ENCODE measurements at regions not wholly inside any gene's neighbourhood (a gene's known extent, or its start where the extent isn't known, plus 50 kb on each side); places are given as distances from the start of the nearest gene placed in this dataset.

DNA sequence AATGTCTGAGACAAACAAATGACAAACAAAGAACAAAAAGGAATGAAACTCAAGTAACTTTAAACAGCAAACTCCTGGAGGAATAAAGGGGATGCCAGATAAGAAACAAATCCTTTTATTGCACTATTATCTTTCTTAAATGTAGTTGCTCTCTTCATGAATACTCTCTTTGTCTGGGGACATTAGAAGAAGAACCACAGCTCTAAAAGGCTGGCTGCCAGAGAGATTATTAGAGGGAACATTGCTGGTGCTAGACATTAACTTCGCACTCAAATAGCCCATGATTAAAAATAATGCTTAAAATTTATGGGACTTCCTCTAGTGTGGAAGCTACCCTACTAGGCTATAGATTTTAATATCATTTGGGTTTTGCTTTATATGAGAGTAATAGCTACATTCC is 1330.4 kb downstream of the XPNPEP1 start:
- no peak overlapping the region for H3K4me3 ChIP-seq (ENCODE audit: low read depth, low read length)
- DNase-seq (ENCODE audit: low read depth), result no peak
- TF ChIP-seq, protein P1, sequence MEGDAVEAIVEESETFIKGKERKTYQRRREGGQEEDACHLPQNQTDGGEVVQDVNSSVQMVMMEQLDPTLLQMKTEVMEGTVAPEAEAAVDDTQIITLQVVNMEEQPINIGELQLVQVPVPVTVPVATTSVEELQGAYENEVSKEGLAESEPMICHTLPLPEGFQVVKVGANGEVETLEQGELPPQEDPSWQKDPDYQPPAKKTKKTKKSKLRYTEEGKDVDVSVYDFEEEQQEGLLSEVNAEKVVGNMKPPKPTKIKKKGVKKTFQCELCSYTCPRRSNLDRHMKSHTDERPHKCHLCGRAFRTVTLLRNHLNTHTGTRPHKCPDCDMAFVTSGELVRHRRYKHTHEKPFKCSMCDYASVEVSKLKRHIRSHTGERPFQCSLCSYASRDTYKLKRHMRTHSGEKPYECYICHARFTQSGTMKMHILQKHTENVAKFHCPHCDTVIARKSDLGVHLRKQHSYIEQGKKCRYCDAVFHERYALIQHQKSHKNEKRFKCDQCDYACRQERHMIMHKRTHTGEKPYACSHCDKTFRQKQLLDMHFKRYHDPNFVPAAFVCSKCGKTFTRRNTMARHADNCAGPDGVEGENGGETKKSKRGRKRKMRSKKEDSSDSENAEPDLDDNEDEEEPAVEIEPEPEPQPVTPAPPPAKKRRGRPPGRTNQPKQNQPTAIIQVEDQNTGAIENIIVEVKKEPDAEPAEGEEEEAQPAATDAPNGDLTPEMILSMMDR (IDR thresholded peaks at IDR 0.05; ENCODE audit: low read depth, low read length, missing control alignments), result no peak

DNA sequence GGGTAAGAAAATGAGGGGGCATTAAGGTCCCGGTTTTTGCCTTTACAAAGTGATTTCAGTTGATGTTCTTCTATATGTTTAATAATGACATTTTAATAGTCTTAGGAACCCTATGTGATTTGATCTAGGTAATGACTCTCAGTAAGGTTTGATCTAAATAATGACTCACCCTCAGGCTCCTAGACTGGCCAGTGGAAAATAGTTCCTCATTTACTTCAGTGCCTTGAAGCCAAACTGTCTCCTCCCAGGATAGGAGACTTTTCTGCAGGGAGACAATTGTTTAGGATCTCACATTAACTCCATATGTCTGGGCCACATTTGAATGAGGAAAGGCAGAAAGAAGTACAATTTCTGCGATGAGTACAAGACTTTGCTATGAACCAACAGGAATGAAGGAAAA is 1331.9 kb downstream of the XPNPEP1 start:
- DNase-seq (ENCODE audit: low read depth), result no peak
- no peak overlapping the region for H3K4me3 ChIP-seq (ENCODE audit: low read depth, low read length)

DNA sequence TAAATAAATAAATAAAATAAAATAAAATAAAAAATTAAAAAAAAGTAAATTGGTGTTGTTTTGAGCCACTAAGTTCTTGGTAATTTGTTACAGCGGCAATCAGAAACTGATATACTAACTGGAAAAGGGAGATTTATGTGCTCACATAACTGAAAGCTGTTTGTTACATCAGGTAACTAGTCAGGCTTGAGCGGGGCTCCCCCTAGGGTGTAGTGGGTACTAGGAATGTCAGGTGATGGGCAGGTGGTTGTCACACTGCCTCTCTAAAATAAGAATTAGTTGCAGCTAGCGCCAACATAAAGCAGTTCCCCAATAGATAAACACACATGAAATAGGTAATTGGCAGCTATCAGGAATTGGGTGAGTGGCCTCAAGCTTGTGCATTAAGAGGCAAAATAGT is 1336.9 kb downstream of the XPNPEP1 start:
- no peak for DNase-seq (ENCODE audit: low read depth)
- TF ChIP-seq, protein P1 (IDR thresholded peaks at IDR 0.05; ENCODE audit: low read depth, low read length, missing control alignments), result no peak
- no peak overlapping the region for H3K4me3 ChIP-seq (ENCODE audit: low read depth, low read length)

More for the DNA sequence above, 1331.9 kb downstream of the XPNPEP1 start:
- TF ChIP-seq, protein P1 (IDR thresholded peaks at IDR 0.05; ENCODE audit: low read depth, low read length, missing control alignments), result no peak

DNA sequence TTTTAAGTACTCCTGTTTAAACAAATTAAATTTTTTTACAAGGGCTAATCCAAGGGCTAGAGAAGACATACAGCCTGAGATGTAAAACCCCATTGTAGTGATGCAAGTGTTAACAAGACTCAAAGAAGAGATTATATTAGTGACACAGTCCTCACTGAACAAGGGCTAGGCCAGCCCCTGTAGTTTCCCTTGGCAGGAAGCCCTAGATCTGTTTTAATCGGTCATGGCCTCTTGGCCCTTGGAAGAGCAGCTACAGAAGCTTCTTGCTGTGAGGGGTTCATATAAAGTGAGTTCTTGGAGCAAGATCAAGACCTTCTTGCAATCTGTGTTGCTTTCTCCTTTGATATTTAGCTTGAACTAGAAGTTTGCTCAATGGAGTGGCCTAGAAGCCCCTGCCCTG is 1339.4 kb downstream of the XPNPEP1 start:
- TF ChIP-seq, protein P1 (IDR thresholded peaks at IDR 0.05; ENCODE audit: low read depth, low read length, missing control alignments), result no peak
- no peak for DNase-seq (ENCODE audit: low read depth)
- no peak overlapping the region for H3K4me3 ChIP-seq (ENCODE audit: low read depth, low read length)

DNA sequence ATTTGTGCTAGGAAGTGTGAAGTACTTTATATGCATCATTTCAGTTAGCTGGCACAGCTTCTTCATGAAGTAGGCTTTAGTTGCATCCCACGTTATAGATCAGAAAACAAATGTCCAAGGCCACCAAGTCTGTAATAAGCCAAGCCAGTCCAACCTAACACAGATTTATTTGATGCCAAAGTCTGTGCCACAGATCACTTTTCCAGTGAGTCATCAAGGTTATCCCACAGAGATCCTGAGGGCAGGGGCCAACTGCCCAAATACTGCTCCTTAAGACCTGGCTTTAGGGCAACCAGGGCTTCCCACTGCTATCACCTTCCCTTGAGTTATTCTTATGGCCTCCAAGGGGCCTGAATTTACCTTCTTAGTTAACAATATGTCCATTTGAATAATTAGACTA is 1340.4 kb downstream of the XPNPEP1 start:
- DNase-seq (ENCODE audit: low read depth), result no peak
- TF ChIP-seq, protein P1 (IDR thresholded peaks at IDR 0.05; ENCODE audit: low read depth, low read length, missing control alignments), result no peak
- H3K4me3 ChIP-seq (ENCODE audit: low read depth, low read length), result no peak overlapping the region

DNA sequence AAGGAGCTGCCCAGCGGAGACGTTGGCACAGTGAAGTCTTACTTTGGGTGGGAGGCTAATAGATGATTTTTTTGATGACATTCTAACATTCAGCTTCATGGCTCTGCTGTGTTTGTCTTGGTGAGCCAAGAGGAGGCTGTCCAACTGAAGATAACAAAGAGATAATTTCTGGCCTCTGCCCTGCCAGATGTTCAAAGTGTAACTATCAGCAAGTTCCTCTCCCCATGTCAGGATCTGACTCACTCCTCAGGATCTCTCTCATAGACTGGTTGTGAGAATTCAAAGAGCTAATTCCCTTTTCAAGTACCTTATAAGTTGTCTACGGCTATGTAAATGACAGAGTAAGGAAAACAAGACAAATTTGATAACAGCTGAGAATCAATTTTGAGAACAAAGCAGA is 1340.9 kb downstream of the XPNPEP1 start:
- H3K4me3 ChIP-seq (ENCODE audit: low read depth, low read length), result no peak overlapping the region
- TF ChIP-seq, protein P1 (IDR thresholded peaks at IDR 0.05; ENCODE audit: low read depth, low read length, missing control alignments), result no peak
- DNase-seq (ENCODE audit: low read depth), result no peak

DNA sequence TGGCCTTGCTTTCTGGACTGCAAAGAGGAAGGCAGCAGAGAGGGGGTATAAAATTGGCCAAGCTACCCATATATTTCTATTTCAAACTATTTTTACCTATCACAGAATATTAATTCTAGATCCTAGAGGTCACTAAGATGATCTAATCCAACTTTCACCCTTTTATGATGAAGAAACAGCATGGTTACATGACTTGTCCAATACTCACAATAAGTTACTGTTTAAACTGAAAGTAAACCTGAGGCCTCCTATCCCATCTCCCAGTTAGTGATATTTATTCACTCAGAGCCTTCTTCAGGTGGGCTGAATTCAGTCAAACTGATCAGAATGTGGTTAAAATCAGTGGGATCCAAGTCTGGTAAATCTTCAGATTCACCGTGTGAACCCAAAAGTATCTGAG is 1345.1 kb downstream of the XPNPEP1 start:
- H3K4me3 ChIP-seq (ENCODE audit: low read depth, low read length), result no peak overlapping the region
- TF ChIP-seq, protein P1 (IDR thresholded peaks at IDR 0.05; ENCODE audit: low read depth, low read length, missing control alignments), result no peak
- no peak for DNase-seq (ENCODE audit: low read depth)
